HG02884 (cell line): ENCODE measurements at regions not wholly inside any gene's neighbourhood (a gene's known extent, or its start where the extent isn't known, plus 50 kb on each side); places are given as distances from the start of the nearest gene placed in this dataset.

ENCODE experiments used
- ATAC-seq: cut with Tn5 transposase; IDR thresholded peaks from one replicate; pipeline ENCODE4 v1.9.1; 2021; ENCODE audit warnings: mild to moderate bottlenecking, moderate library complexity; ENCODE audit not compliant: unreplicated experiment

DNA sequence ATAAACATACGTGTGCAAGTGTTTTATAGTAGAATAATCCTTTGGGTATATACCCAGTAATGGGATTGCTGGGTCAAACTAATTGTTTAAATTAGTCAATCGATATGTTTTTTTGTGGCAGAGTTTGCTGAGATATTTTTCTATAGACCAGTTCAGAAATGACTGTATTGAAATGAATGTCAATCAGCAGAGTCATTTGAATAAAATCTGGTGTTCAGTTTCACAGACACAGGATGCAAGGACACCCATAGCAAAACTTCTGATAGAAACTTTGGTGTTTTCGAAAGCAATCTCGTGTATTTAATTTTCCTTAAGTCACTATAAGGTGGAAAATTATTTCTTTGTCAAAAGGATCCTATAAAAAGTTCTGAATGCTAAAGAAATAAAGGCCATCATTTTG is 434.4 kb downstream of the RAP2B start:
- ATAC-seq: no peak

DNA sequence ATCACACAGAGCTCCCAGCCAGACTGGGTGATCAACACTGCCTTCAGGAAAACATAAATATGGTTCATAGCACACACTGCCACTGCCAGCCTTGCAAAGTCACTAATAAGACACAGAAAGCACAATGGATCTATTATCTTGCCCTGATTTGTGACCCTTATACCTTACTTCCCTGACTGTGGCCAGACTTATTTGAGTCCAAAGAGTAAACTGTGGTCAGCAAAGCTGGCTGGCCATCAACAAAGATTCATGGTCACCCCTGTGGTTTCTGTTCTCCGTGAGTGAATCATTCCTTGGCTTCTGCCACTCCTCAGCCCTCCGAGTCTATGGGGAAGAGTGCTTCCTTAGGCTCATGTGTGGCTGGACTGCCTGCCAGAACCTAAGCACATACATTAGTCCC is 437.7 kb downstream of the RAP2B start:
- no peak for ATAC-seq

DNA sequence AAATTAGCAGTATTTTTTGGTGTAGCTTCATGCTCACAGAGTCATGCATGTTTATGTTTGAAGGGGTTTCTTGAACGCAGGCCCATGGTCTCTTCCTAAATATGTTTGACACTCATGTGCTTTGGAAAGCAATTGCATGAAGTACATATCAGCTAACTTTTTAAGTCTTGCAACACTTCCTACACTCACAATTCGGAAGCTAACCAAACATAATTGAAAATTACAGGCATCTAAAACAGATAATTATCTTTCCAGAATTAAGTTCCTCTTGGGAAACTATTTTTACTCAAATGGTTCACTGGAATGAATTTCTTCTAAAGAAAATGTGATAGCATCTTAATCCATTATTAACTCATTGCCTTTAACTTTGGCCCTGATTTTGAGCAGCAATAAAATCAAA is 438.9 kb downstream of the RAP2B start:
- no peak for ATAC-seq

DNA sequence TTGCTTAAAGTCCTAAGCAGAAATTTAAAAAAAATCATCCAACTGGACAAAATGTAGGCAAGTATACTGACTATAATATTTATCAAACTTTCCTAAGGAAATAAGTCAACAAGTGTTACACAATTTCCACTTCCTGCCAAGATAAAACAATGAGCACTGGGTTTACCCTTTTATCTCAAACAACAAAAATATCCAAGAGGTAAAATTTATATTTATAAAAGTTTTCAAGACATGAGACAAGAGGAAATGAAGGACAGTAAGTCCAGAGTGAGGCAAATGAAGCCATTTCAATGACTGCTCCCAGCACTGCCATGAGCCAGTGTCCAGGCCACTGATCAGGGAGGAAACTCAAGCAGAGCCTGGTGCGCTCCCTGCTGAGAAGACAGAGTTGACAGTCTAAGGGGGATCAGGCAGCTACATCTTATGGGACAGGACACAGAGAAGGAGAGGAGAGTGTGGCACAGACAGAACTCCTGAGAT is 439.4 kb downstream of the RAP2B start:
- no peak for ATAC-seq

DNA sequence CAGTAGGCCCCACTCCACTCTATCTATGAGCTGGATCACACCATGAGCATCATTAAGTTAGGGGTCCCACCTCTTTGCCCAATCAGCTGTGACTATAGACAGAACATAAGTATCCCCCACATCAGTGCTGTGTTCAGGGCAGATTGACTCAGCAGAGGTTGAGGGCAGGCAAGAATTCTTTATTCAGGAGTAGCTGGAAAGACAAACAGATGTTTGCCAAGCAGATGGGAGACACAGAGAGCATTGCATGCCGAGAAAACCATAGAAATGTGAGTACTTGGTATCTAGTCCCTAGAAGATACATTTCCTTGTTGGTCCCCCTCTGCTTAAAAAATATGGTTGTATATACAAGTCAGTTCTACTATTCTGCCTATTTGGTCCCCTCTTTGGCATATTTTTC is 440.8 kb downstream of the RAP2B start:
- no peak for ATAC-seq

DNA sequence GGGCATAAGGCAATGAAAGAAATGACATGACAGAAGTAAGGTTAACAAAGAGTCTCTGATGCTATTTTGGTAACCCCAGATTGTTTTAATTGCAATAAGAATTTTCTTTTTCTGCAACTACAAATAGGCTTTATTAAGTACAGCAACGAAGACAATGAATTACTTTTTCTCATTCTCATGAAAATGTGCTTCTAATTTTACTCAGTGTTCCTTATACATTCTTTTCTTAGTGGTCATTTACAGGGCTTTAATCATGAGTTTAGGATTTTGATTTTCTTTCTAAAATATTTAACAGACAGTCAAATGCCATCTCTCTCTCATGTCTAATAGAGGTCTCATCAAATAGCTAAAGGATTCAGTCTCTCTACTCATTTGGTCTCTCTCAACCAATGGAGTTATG is 452.1 kb downstream of the RAP2B start:
- no peak for ATAC-seq

DNA sequence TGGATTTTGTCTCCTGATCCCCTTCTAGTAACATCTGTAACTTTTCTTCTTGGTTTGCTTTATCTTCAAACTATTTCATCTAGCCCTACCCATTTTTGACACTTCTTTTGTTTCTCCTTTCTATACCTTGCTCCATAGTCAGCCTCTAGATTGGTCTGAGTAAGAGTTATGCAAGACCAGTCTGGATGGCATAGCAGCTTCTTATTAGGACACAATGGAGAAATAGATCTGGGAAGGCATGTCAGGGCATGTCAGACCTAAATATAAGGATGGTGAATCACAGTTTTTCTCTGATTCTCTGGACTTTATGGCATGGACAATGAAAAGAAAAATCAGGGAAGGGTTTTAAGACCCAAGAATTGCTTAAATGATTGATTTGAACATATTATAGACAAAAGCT is 452.5 kb downstream of the RAP2B start:
- no peak for ATAC-seq

DNA sequence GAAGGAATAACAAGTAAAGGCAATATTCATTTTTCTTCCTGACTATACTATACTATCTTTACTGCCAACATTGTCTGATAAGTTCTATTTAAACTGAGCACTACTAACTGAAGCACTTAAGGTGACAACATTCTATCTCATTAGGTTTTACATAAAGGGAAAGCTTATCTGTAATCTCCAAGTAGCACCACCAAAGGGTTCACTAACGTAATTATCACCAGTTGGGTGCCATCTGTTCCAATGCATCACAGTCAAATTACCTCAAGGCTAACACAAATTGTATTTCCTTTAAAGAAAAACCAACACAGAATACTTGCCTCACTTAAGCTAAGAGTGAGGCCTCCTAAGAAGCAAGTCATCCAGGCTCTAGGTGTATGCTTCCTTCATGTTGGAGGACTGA is 453.8 kb downstream of the RAP2B start:
- no peak for ATAC-seq

DNA sequence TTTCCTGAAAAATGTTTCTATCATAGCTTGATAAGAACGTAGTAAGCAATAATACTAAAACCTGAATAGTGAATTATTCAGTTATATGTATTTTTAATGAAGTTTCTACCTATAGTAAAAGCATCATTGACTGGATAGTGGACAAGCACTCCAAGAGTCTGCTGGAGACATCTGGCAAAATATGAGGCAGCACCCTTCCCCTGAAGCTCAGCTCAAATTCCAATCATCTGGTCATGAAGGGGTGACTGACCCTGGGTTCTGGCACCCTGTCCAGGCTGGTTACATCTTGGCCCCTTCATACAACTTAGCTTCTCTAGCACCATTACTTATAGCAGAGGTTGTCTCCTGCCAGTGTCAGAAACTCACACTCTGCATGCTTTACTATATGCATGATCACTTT is 455.4 kb downstream of the RAP2B start:
- ATAC-seq: no peak

DNA sequence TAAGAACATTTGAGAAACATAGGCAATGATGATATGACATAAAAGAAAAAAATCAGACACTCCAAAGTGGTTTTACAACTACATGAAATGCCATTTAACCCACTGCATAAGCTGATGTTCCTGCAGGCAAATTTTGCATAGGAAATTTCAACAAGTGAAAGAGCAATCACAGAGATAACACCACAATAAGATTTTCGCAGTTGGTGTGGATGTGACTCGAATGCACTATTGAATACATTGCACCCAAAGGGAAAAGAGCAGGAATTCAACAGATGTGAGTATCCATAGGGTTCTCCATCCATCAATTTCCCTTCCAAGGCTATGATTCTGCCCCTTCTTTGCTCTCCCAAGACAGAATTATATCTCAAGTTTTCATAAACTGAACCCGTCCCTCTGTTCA is 456.1 kb downstream of the RAP2B start:
- ATAC-seq: no peak

DNA sequence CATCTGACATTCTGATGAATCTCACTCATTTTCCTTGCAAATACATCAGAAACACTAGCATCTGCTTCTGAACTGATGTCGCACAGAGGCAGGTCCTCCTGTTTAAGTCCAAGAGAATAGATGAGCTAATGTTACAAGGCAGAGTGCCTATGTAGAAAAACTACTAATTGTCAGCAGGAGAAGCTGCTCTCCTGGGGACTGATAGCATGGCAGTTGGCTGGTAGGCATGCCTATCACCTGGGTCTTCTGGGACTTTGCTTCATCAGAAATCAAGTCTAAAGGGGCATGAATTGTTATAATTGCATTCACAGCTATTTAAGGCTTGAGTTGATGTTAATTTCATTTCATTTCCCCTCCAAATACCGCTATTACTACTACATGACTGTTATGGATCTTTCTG is 457.2 kb downstream of the RAP2B start:
- ATAC-seq: no peak

DNA sequence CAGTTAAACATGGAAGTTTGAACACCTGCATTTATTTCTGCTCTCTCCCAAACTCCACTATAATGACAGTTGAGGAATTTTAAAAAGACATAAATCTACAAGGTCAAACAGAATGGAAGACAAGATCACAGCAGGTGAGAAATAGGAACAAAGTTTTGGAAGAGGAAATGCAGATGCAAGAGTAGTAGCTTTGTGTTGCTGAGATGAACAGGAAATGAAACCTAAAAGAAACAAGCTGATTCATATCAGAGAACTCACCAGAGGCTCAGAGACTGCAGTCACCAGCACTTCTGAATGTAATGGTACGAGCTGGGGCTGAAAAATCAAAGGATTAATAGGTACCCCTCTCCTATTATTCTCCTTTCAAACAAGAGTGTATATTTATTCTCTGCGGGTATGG is 459.9 kb downstream of the RAP2B start:
- peak; percentile 96 for ATAC-seq

DNA sequence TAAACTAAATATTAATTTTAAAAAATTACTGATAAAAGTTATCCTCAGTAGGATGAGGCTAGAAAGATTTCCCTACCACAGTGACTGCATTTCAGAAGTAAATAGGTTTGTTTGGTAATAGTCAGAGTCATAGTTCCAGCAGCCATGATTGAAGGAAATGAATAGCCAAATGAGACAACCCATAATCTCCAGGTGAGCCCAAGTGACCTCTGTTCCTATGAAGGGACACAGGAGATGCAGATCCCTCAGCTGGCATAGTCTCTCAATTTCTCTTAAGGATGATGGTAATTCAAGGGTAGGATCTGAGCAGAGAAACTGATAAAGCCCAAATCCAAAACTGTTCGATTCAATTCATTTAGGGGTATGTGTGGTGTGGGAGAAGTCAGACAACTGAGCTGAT is 461.8 kb downstream of the RAP2B start:
- no peak for ATAC-seq

DNA sequence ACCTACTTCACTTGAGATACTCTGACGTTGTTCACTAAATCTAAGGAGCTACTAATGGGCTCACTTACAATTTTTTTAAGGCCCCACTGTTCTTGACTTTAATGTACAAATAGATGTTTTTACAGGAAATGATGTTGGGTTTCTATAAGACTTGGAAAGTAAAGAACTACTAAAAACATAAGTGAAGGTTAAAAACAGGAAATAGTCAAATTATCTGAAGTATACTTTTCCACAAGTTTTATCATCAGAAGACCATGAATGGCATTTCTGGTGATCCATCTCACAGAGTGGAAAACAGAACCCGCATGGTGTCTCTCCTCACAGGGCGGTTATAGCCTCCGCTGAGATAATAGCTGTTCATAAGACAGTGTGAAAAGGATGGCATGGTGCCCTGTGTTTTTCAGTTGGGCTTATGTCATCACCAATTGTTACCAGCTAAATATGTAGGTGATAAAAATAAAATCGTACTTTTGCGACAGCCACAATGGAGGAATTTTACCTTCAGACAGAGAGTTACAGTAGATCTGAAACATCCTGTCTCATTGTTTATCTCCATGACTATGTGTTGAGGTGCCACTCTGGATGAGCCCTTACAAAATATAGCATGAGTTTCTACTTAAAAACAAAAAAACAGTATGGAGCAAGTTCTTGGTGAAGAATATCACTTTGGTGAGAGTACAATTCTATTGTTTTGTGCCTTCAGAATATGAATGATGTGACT is 462.4 kb downstream of the RAP2B start:
- ATAC-seq: no peak

DNA sequence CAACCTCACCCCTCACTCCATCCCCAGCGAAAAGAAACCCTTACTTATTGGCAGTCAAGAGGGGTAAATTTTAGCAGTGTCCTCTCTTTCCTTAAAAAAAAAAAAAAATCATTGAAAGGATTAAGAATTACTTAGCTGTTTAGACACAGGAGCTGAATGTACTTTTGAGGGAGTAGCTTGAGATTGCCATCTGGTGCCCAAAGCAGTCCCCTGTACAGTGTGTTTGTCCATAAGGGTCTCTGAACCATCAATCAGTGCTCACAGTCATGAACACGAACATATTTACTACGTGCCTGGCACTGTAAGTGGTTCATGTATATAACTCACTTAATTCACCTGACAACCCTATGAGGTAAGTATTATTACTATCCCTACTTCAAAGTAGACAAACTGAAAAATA is 463.5 kb downstream of the RAP2B start:
- no peak for ATAC-seq

DNA sequence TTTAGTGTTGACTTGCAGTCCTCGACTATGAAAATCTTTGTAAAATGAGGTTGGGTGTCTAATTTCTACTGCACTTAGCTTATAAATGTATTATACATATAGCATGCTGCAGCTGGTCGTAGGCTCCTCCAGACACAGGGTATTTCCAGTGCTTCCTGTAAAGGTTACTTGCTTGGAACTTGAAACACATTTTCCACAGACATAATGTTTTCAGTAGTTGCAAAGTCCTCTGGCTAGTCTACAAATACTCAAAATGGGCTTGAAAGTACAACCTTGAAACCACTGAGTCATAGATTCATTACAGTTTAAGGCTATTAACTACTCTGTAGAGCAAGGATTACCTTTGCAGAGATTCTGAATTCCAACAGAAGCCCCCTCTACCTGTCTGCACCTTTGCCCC is 464.1 kb downstream of the RAP2B start:
- ATAC-seq: no peak

DNA sequence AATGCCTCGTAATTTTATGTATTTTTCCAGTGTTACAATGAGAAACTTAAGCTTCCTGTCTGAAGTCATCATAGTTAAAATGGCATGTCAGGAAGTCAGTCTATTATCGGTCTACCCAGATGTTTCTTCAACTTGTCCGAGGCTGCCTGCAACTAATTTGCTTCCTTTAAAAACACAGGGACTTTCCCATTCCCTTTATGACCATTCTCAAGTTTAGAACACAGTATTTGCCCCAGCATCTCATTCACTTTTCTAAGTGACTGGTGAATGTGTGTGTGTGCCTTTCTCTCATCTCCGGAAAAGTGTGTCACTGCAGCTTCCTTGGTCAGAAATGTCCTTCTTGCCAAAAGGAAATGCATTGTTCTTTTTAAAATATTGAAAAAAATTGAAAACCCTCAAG is 466.6 kb downstream of the RAP2B start:
- ATAC-seq: peak; percentile 47

DNA sequence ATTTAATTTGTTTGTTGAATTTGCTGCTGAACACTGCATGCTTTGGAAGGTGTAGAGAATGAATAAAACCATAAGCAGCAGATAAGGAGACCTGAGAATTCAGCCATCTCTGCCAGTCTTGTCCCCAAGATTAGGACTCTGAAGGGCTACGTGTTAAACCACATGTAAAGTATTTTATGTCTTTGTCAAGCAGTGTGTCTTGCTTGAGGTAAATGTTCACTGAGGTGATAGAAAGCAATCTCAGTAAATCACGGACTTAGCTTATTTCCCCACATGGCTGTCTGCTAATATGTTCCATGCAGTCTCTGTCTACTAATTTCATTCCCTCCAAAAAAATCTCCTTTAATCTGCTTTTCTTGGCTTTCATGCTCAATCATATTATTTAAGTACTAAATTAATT is 467.1 kb downstream of the RAP2B start:
- no peak for ATAC-seq

DNA sequence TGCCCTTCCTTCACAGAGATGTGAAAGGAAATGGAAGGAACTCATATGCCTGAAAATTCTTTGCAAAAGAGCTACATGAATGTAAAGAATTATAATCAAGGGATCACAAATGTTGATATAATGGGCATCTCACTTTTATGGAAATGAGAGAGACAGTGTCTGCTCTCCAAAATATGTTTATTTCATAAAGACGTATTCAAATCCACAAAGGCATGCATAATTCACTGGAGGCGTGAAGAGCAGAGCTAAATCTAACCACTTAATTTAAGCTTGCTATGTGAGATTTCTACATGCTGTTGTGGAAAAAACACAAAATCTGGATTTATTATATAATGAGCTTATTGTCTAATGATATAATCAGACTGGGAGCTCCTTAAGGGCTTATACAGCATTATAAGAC is 469.1 kb downstream of the RAP2B start:
- ATAC-seq: no peak

DNA sequence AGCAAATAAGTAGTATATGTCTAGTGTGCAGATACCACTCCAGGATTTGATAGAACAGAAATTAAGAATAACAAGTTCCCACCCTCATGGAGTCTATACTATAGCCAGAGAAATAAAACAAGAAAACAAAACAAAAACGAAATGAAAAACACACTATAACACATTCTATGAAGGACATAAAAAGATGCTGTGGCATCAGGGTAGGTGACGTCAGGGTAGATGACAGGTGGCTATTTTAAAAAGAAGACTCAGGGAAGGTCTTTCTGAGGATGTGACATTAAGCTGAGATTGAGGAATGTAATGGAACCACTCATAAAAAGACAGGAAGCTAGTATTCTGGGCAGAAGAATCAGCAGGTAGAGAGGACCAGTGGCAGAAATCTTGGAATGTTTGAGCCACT is 469.6 kb downstream of the RAP2B start:
- no peak for ATAC-seq

DNA sequence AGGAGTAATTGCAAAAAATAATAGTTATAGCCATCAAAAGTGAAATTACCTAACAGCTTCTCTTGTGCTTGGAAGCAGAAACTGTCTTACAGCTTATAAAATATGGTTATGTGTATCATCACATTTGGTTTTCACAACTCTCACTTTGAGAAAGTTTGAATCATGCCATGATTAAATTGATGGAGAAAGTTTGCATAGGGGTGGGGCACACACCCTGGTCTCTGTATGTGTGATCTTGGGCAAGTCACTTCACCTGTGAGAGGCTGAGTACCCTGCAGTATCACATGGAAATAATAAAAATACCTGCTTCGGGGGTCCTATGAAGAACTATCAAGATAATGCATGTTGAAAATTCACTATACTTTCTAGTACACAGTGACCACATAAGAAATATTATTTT is 471.4 kb downstream of the RAP2B start:
- ATAC-seq: no peak

DNA sequence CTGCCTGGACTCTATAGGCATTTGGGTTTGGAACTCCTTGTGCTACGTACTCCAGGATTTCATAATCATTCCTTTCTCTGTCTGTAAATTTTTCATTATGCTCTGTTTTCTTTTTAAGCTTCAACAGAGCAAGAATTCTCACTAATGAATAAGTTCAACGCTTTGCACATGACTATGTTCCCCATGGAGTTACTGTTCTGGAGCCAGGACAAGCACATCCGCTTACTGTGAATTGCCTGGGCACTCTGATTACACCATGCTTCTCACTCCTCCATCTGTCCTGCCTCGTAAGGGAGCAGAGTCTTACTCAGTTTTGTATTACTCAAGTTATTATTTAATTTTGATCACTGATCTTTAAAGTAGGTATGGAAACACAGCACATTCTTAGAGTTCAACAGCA is 472.7 kb downstream of the RAP2B start:
- ATAC-seq: no peak

DNA sequence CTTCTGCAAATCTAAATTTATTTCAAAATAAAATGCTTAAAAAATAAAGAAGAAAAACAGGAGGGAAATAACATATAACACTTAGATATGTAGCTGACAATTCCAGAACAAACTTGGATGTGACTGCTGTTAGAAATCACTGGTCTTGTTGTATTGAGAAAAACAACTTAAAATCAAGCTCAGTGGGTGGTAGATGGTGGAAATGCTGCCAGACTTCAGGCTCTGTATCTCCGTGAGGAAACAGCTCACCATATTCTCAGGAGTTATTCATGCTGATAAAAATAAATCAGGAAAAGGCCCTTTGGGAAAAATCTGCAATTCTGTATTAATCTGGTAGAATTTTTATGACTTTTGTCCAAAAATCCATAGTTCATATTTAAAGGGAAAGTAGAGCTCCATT is 477.6 kb downstream of the RAP2B start:
- no peak for ATAC-seq
